ENCODE measurements at regions not wholly inside any gene's neighbourhood (a gene's known extent, or its start where the extent isn't known, plus 50 kb on each side); places are given as distances from the start of the nearest gene placed in this dataset.

DNA sequence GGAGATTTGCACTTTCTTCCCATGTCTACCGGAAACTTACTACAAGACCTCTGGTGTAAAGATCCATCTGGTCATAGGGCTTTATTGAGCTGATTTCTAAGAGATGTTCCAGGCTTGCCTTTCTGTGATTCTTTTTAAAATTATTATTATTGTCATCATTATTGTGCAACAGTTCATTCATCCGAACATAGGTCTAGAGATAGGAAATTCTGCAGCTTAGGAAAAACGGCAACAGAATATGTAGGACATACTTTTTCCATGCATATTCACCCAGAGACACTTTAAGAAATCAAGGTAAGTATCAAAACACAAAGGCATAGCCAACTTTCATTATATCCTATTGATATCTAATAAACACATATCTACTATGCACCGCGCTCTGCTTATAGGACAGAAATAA is 378.2 kb upstream of the KLF4 start:
- intact Hi-C loops (cut with micrococcal nuclease), result no loop called here
- Mint-ChIP-seq H3K36me3 (ENCODE audit: low read depth) (no peaks in the 10 kb centered on the region), H3K27me3 (ENCODE audit: low read depth) (no peaks in the 10 kb centered on the region), H3K4me1 (ENCODE audit: low read depth) (no peaks in the 10 kb centered on the region), H3K27ac (no peak overlapping the region), H3K9me3 (no peaks in the 10 kb centered on the region), H3K4me3 (ENCODE audit: low read depth) (no peak overlapping the region)
- DNase-seq (ENCODE audit: low spot score), result no peak

GRCh38 chr9:107866711-107867311 is 377.2 kb upstream of the KLF4 start:
- Mint-ChIP-seq H3K9me3 (no peaks in the 10 kb centered on the region), H3K4me3 (ENCODE audit: low read depth) (no peak overlapping the region), H3K4me1 (ENCODE audit: low read depth) (no peaks in the 10 kb centered on the region), H3K27ac (no peak overlapping the region), H3K36me3 (ENCODE audit: low read depth) (no peaks in the 10 kb centered on the region), H3K27me3 (ENCODE audit: low read depth) (no peaks in the 10 kb centered on the region)
- intact Hi-C loops (cut with micrococcal nuclease), result no loop called here
- DNase-seq (ENCODE audit: low spot score), result no peak

DNA sequence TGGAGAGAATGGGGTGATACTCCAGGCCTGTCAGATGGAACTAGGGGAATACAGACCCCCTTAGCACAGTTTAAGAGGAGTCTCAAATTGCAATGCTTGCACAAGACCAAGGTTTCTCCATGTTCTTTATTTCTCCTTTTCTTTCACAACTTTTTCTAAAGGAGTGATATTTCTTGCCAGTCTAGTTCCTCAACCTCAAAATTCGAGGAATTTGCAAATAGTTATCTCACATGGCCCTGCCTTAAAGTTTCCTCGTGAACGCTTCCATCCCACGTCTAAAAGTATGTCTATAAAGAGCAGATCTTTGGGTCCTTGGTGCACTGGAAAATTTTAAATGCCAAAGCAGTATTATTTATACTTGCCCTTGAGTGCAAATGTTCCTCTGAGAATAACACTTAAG is 373.8 kb upstream of the KLF4 start:
- no peaks in the 10 kb centered on the region for H3K4me1 Mint-ChIP-seq (ENCODE audit: low read depth)
- no peaks in the 10 kb centered on the region for H3K9me3 Mint-ChIP-seq
- no peak overlapping the region for H3K27ac Mint-ChIP-seq
- DNase-seq (ENCODE audit: low spot score), result no peak
- no peaks in the 10 kb centered on the region for H3K27me3 Mint-ChIP-seq (ENCODE audit: low read depth)
- H3K36me3 Mint-ChIP-seq (ENCODE audit: low read depth), result no peaks in the 10 kb centered on the region
- no peak overlapping the region for H3K4me3 Mint-ChIP-seq (ENCODE audit: low read depth)
- intact Hi-C loops (cut with micrococcal nuclease), result no loop called here

DNA sequence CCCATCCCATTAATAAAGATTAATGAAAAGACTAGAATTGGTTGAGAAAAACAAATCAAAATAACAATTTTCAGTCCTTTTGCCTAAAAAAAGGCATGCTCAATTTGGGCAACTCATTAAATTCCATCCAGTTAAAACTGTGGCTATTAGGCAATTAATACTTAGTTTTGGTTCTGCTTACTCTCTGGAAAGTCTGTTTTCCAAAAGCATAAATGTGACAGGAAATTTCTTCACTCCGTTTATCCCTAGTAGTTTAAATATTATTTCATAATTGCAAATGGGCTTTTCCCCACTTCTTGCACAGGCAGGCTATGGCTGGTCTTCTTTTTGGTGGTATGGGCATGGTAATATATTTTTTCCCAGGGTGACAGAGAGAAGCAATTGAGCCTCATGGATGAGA is 373.3 kb upstream of the KLF4 start:
- Mint-ChIP-seq H3K27ac (no peak overlapping the region), H3K27me3 (ENCODE audit: low read depth) (no peaks in the 10 kb centered on the region)

GRCh38 chr9:107862323-107862722 is 372.8 kb upstream of the KLF4 start:
- H3K27ac Mint-ChIP-seq, result no peak overlapping the region
- no peaks in the 10 kb centered on the region for H3K27me3 Mint-ChIP-seq (ENCODE audit: low read depth)
- no peaks in the 10 kb centered on the region for H3K9me3 Mint-ChIP-seq
- intact Hi-C loops (cut with micrococcal nuclease), result no loop called here
- no peak overlapping the region for H3K4me3 Mint-ChIP-seq (ENCODE audit: low read depth)
- no peak for DNase-seq (ENCODE audit: low spot score)
- H3K4me1 Mint-ChIP-seq (ENCODE audit: low read depth), result no peaks in the 10 kb centered on the region
- H3K36me3 Mint-ChIP-seq (ENCODE audit: low read depth), result no peaks in the 10 kb centered on the region

More for the DNA sequence above, 373.3 kb upstream of the KLF4 start:
- Mint-ChIP-seq H3K36me3 (ENCODE audit: low read depth) (no peaks in the 10 kb centered on the region), H3K9me3 (no peaks in the 10 kb centered on the region), H3K4me3 (ENCODE audit: low read depth) (no peak overlapping the region), H3K4me1 (ENCODE audit: low read depth) (no peaks in the 10 kb centered on the region)
- intact Hi-C loops (cut with micrococcal nuclease), result no loop called here
- DNase-seq (ENCODE audit: low spot score), result no peak

- H3K27ac Mint-ChIP-seq, result no peak overlapping the region
- H3K4me1 Mint-ChIP-seq (ENCODE audit: low read depth), result no peaks in the 10 kb centered on the region
- no peaks in the 10 kb centered on the region for H3K9me3 Mint-ChIP-seq
- no peak overlapping the region for H3K4me3 Mint-ChIP-seq (ENCODE audit: low read depth)
- no peaks in the 10 kb centered on the region for H3K27me3 Mint-ChIP-seq (ENCODE audit: low read depth)
- H3K36me3 Mint-ChIP-seq (ENCODE audit: low read depth), result no peaks in the 10 kb centered on the region
- intact Hi-C loops (cut with micrococcal nuclease), result no loop called here
- no peak for DNase-seq (ENCODE audit: low spot score)
Observed at GRCh38 chr9:107861075-107861474, 371.5 kb upstream of the KLF4 start.

- H3K4me3 Mint-ChIP-seq (ENCODE audit: low read depth), result no peak overlapping the region
- no peaks in the 10 kb centered on the region for H3K27me3 Mint-ChIP-seq (ENCODE audit: low read depth)
- no peaks in the 10 kb centered on the region for H3K9me3 Mint-ChIP-seq
- no peak overlapping the region for H3K27ac Mint-ChIP-seq
- H3K36me3 Mint-ChIP-seq (ENCODE audit: low read depth), result no peaks in the 10 kb centered on the region
- no peak for DNase-seq (ENCODE audit: low spot score)
- intact Hi-C loops (cut with micrococcal nuclease), result no loop called here
- no peaks in the 10 kb centered on the region for H3K4me1 Mint-ChIP-seq (ENCODE audit: low read depth)
Observed at GRCh38 chr9:107858260-107858659, 368.7 kb upstream of the KLF4 start.

DNA sequence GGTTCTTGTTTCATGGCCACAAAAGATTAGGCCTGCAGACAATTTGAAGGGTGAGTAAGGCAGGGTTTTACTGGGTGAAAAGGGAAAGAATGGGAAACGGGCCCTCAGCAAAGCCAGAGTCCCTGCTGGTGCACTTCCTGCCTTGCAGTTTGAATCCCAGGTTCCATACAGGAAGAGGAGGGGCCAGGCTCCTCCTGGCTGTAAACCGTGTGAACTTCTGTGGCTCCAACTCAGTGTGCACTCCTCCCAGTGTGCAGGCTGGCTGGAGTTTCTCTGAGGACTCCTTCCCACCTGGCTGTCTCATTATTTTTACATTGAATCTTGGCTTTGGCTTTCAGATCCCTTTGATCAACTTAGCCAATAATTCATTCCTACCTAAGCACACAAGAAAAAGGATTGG is 367.1 kb upstream of the KLF4 start:
- no peak for DNase-seq (ENCODE audit: low spot score)
- no peak overlapping the region for H3K27ac Mint-ChIP-seq
- no peaks in the 10 kb centered on the region for H3K36me3 Mint-ChIP-seq (ENCODE audit: low read depth)
- no peaks in the 10 kb centered on the region for H3K27me3 Mint-ChIP-seq (ENCODE audit: low read depth)
- H3K4me1 Mint-ChIP-seq (ENCODE audit: low read depth), result no peaks in the 10 kb centered on the region
- no peaks in the 10 kb centered on the region for H3K9me3 Mint-ChIP-seq
- intact Hi-C loops (cut with micrococcal nuclease), result no loop called here
- no peak overlapping the region for H3K4me3 Mint-ChIP-seq (ENCODE audit: low read depth)

DNA sequence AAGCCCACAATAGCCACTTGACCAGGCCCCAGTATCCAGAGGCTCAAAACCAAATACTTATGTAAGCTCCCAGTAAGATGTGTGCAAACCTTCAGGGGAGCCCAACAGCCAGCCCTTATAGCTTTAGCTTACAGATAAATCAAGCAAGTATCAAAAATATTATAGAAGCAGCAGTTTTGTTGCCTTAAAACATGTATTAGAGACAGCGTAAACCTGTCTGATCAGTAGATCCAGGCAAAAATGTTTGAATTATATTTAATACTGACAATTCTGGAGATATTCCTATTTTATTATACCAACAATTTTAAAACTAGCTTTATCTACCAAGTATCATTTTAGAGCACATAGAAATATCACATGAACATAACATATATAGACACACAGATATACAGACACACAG is 365.6 kb upstream of the KLF4 start:
- Mint-ChIP-seq H3K4me3 (ENCODE audit: low read depth) (no peak overlapping the region), H3K9me3 (no peaks in the 10 kb centered on the region), H3K27ac (no peak overlapping the region), H3K36me3 (ENCODE audit: low read depth) (no peaks in the 10 kb centered on the region), H3K27me3 (ENCODE audit: low read depth) (no peaks in the 10 kb centered on the region), H3K4me1 (ENCODE audit: low read depth) (no peaks in the 10 kb centered on the region)
- no peak for DNase-seq (ENCODE audit: low spot score)
- intact Hi-C loops (cut with micrococcal nuclease), result no loop called here

DNA sequence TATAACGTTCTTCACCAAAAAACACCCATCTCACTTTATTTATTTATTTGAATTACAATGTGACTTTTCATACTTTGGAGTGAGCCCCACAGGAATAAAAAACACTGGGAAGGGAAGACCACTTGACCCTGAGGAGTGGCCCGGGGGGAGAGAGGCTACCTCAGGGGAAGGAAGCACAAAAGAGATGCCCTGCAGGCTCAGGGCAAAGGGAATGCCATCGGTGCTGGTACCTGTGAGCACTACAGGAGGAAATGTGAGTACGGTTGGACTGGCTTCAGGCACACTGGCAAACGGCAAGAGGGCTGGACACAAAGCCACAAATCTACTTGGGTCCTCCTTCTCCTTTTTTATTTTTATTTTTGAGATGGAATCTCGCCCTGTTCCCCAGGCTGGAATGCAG is 363.9 kb upstream of the KLF4 start:
- no peaks in the 10 kb centered on the region for H3K27me3 Mint-ChIP-seq (ENCODE audit: low read depth)
- no peak overlapping the region for H3K4me3 Mint-ChIP-seq (ENCODE audit: low read depth)
- no peaks in the 10 kb centered on the region for H3K9me3 Mint-ChIP-seq
- H3K4me1 Mint-ChIP-seq (ENCODE audit: low read depth), result no peaks in the 10 kb centered on the region
- no peak for DNase-seq (ENCODE audit: low spot score)
- H3K27ac Mint-ChIP-seq, result no peak overlapping the region
- intact Hi-C loops (cut with micrococcal nuclease), result no loop called here
- no peaks in the 10 kb centered on the region for H3K36me3 Mint-ChIP-seq (ENCODE audit: low read depth)

GRCh38 chr9:107852891-107853290 is 363.3 kb upstream of the KLF4 start:
- Mint-ChIP-seq H3K36me3 (ENCODE audit: low read depth) (no peaks in the 10 kb centered on the region), H3K4me1 (ENCODE audit: low read depth) (no peaks in the 10 kb centered on the region), H3K27me3 (ENCODE audit: low read depth) (no peaks in the 10 kb centered on the region), H3K9me3 (no peaks in the 10 kb centered on the region), H3K27ac (no peak overlapping the region), H3K4me3 (ENCODE audit: low read depth) (no peak overlapping the region)
- DNase-seq (ENCODE audit: low spot score), result no peak
- intact Hi-C loops (cut with micrococcal nuclease), result no loop called here

GRCh38 chr9:107850653-107851052 is 361.1 kb upstream of the KLF4 start:
- H3K27ac Mint-ChIP-seq, result no peak overlapping the region
- DNase-seq (ENCODE audit: low spot score), result no peak
- no peaks in the 10 kb centered on the region for H3K36me3 Mint-ChIP-seq (ENCODE audit: low read depth)
- H3K4me3 Mint-ChIP-seq (ENCODE audit: low read depth), result no peak overlapping the region
- intact Hi-C loops (cut with micrococcal nuclease), result no loop called here
- H3K9me3 Mint-ChIP-seq, result peaks cover 4% of the 10 kb centered on the region
- no peaks in the 10 kb centered on the region for H3K4me1 Mint-ChIP-seq (ENCODE audit: low read depth)
- H3K27me3 Mint-ChIP-seq (ENCODE audit: low read depth), result no peaks in the 10 kb centered on the region

GRCh38 chr9:107847978-107848964 is 358.7 kb upstream of the KLF4 start:
- Mint-ChIP-seq H3K9me3 (peaks cover 4% of the 10 kb centered on the region), H3K4me3 (ENCODE audit: low read depth) (no peak overlapping the region), H3K36me3 (ENCODE audit: low read depth) (no peaks in the 10 kb centered on the region), H3K27me3 (ENCODE audit: low read depth) (no peaks in the 10 kb centered on the region), H3K4me1 (ENCODE audit: low read depth) (no peaks in the 10 kb centered on the region), H3K27ac (no peak overlapping the region)
- DNase-seq (ENCODE audit: low spot score), result no peak
- intact Hi-C loops (cut with micrococcal nuclease), result no loop called here
